GM10266 (cell line): ENCODE measurements at regions not wholly inside any gene's neighbourhood (a gene's known extent, or its start where the extent isn't known, plus 50 kb on each side); places are given as distances from the start of the nearest gene placed in this dataset.

Experiments used
- DNase-seq: peaks from one replicate; pipeline ENCODE4 v3.0.0; 2012; ENCODE audit errors: extremely low spot score
- CTCF ChIP-seq: IDR thresholded peaks from 2 replicates; pipeline ENCODE4 v1.5.1; 2012; ENCODE audit warnings: mild to moderate bottlenecking, low read depth; ENCODE audit not compliant: control insufficient read depth, insufficient read depth; ENCODE audit errors: missing control alignments

DNA sequence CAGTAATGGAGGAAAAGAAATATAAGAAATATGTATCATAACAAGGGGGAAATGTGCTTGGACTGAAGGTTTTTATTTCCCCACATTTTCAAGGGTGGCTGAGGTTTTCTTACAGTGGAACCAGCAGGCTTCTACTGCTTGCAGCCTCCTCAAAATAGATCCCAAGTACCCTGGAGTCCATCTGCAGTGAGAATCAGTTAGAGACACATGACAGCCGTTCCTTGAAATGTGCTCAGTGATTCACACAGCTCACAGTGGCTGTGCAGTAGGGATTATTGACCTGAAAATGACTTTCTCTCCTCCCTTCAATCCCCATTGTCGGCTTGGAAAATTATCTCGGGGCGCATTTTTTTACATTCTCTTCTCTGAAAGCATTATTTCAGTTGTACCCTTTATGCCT, 832.0 kb downstream of the TLR4 start:
- no peak for TF ChIP-seq CTCF

GRCh38 chr9:118538959-118539358, 830.3 kb downstream of the BRINP1 start:
- no peak for TF ChIP-seq CTCF
- DNase-seq = no peak

More for the DNA sequence above, 832.0 kb downstream of the TLR4 start:
- no peak for DNase-seq

DNA sequence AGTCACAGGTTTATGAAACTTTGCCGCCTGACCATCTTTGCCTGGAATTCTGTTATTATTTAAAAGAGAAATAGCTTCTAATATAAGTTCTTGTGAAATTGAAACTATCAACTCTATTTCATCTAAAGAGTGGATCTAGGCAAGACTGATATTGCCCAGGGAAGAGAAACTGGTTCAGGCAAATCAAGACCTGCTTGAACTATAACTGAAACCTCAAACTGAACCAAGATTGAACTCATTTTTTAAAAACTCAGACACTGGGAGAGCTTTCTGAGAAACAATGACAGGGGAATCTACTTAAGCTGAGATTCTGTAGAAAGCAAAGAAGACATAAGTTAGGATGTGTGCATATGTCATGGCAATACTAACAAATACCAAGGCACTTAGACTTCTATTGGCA, 815.8 kb downstream of the BRINP1 start:
- DNase-seq = no peak
- TF ChIP-seq CTCF = no peak

- no peak for DNase-seq
- no peak for TF ChIP-seq CTCF
These were observed 814.2 kb downstream of the BRINP1 start for GRCh38 chr9:118554987-118555386.

- TF ChIP-seq CTCF = no peak
- DNase-seq = no peak
These were observed 811.2 kb downstream of the BRINP1 start for GRCh38 chr9:118558026-118558425.

DNA sequence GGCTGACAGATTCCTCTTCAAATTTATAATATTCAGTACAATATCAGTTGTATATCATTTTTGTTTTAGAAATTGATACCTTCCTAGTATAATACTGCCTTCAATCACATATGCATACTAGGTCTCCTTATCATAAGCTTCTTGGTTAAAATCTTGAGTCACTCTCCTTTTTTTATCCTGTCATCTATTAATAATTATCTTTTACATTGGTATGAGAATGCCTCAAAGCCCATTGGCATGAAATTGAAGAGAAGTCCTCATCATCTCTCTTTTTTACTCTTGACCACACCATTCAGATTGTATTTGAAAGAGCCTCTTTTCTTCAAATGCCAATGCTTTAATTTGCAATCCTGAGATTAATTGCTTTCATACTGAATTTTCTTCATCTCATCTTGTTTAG, 810.3 kb downstream of the BRINP1 start:
- DNase-seq = no peak
- no peak for TF ChIP-seq CTCF

GRCh38 chr9:118561051-118561450, 808.2 kb downstream of the BRINP1 start:
- no peak for DNase-seq
- no peak for TF ChIP-seq CTCF
